HUES6 (cell line): ENCODE measurements at regions not wholly inside any gene's neighbourhood (a gene's known extent, or its start where the extent isn't known, plus 50 kb on each side); places are given as distances from the start of the nearest gene placed in this dataset.
"Not testable (repeated sequence)": the region's sequence is repeated elsewhere in the genome, so short reads cannot be mapped to it uniquely, and the experiment has no call there.

Source experiments
- H3K27ac ChIP-seq: 2 replicates; pipeline ENCODE4 v1.7.0; 2013; ENCODE audit warnings: low read depth, mild to moderate bottlenecking, low read length, inconsistent platforms
- H3K27me3 ChIP-seq: 2 replicates; pipeline ENCODE4 v1.6.1; 2013; ENCODE audit warnings: low read length; ENCODE audit not compliant: control insufficient read depth, insufficient read depth
- H3K36me3 ChIP-seq: 2 replicates; pipeline ENCODE4 v1.6.1; 2013; ENCODE audit warnings: low read length; ENCODE audit not compliant: control insufficient read depth, insufficient read depth
- H3K4me1 ChIP-seq: 2 replicates; pipeline ENCODE4 v1.6.1; 2013; ENCODE audit warnings: low read length; ENCODE audit not compliant: control insufficient read depth, insufficient read depth
- H3K4me3 ChIP-seq: 2 replicates; pipeline ENCODE4 v1.5.1; 2013; ENCODE audit warnings: low read depth, low read length
- H3K9ac ChIP-seq: one replicate; pipeline ENCODE4 v1.6.1; 2013; ENCODE audit warnings: mild to moderate bottlenecking, low read length
- H3K9me3 ChIP-seq: 2 replicates; pipeline ENCODE4 v1.6.1; 2013; ENCODE audit warnings: low read depth, low read length; ENCODE audit not compliant: control insufficient read depth, insufficient read depth

- no peaks in the 10 kb centered on the region; the same call in 1 of the 2 replicates for H3K4me1 ChIP-seq
- H3K27ac ChIP-seq, result no peak overlapping the region
- no peak overlapping the region for H3K4me3 ChIP-seq
- H3K9me3 ChIP-seq, result no peaks in the 10 kb centered on the region
- no peaks in the 10 kb centered on the region for H3K27me3 ChIP-seq
- no peak overlapping the region for H3K9ac ChIP-seq
- H3K36me3 ChIP-seq, result no peaks in the 10 kb centered on the region
Observed at GRCh38 chr12:47410383-47410782, 295.4 kb downstream of the RPAP3 start.

- Histone ChIP-seq H3K9ac (no peak overlapping the region), H3K27me3 (no peaks in the 10 kb centered on the region), H3K4me1 (no peaks in the 10 kb centered on the region; the same call in 1 of the 2 replicates), H3K4me3 (no peak overlapping the region), H3K9me3 (no peaks in the 10 kb centered on the region), H3K27ac (no peak overlapping the region), H3K36me3 (no peaks in the 10 kb centered on the region)
Observed at GRCh38 chr12:47409310-47409987, 296.4 kb downstream of the RPAP3 start.

DNA sequence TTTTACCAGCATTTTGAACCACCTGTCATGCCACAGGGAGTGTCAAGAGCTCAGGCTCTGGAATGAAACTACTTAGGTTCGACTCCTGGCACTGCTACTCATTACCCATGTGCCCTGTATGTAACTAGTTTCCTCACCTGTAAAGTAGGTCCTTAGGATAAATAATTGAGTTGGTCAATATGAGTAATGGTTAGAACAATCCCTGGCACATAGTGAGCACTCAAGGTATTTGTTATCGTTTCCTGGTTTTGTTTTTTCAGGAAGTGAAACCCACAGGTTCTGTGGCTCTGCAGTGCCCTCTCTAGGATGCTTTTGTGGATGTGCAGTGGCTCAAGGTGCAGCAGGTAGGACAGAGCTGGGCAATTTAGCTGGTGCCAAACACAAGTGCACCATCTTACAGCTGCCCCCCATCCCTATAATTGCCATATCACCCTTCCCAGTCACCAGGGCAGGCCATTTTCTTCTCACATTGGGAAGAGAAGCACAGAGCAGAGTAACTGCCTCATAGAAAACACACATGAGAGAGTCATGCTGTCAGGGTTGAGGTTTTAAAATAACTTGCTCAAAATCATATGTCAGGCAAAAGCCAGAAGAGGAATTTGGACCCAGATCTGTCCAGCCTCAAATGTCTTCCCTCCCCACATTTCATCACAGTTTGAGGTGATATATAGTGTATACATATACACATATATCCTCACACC lies 297.5 kb downstream of the RPAP3 start:
- H3K27ac ChIP-seq, result no peak overlapping the region
- no peaks in the 10 kb centered on the region for H3K36me3 ChIP-seq
- no peaks in the 10 kb centered on the region for H3K4me1 ChIP-seq
- H3K27me3 ChIP-seq, result no peaks in the 10 kb centered on the region
- no peaks in the 10 kb centered on the region for H3K9me3 ChIP-seq
- H3K4me3 ChIP-seq, result no peak overlapping the region
- no peak overlapping the region for H3K9ac ChIP-seq

DNA sequence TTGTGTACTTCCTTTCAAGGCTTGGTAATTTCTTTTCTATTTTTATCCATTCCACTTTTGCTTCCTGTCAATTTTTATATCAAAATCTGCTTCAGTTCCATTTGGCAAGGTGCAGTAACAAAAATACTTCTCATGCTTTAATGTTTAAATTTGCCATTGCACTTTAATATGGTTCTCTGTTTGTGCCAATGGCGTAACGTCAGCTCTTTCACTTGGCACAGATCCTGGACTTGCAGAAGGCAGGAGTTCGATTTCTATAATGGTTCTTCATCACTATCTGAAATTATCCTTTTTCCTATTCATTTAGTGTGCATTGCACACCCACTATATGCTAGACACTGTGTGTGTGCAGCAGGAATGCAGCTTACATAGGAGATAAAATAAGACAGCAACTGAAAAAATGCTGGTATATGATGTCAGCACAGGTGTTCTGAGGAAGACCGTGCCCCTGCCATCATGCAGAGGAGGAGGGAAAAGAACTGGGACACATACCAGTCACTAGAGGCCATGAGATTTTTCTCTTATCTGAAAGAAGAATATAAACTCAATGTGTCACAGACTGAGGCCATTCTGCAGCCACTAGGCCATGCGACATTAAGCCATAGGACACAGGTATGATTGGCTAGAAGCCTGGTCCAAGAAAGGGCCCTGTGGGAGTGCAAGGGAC lies 298.2 kb downstream of the RPAP3 start:
- Histone ChIP-seq H3K9me3 (no peaks in the 10 kb centered on the region), H3K9ac (no peak overlapping the region), H3K27me3 (no peaks in the 10 kb centered on the region), H3K27ac (no peak overlapping the region), H3K4me1 (no peaks in the 10 kb centered on the region), H3K4me3 (no peak overlapping the region), H3K36me3 (no peaks in the 10 kb centered on the region)

DNA sequence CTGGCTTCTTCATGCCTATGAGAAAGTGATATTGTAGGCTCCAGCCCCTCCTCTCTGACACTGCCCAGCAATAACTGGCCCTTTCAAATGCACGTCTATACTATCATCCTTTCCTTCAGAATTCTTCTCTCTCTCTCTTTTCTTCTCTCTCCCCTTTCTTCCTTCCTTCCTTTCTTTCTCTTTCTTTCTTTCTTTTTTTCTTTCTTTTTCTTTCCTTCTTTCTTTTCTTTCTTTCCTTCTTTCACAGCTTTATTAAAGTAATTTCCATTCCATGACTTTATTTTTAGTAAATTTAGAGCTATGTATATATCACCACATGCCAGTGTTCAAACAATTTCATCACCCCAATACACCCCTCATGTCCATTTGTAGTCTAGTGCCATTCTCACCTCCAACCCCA lies 302.1 kb downstream of the RPAP3 start:
- Histone ChIP-seq H3K27ac (no peak overlapping the region), H3K9me3 (no peaks in the 10 kb centered on the region)

DNA sequence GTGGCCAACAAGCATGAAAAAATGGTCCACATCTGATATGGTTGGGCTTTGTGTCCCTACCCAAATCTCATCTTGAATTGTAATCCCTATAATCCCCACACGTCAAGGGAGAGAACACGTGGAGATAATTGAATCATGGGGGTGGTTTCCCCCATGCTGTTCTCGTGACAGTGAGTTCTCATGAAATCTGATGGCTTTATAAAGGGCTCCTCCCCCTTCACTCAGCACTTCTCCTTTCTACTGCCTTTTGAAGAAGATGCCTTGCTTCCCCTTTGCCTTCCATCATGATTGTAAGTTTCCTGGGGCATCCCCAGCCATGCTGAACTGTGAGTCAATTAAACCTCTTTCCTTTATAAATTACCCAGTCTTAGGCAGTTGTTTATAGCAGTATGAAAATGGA lies 304.6 kb downstream of the RPAP3 start:
- H3K27ac ChIP-seq, H3K36me3 ChIP-seq, H3K9ac ChIP-seq, H3K4me3 ChIP-seq, H3K4me1 ChIP-seq, H3K27me3 ChIP-seq: not testable (repeated sequence)
- peaks cover 12% of the 10 kb centered on the region for H3K9me3 ChIP-seq

More for the DNA sequence above, 302.1 kb downstream of the RPAP3 start:
- no peak overlapping the region for H3K4me3 ChIP-seq
- no peaks in the 10 kb centered on the region for H3K4me1 ChIP-seq
- H3K36me3 ChIP-seq, result no peaks in the 10 kb centered on the region
- H3K9ac ChIP-seq, result no peak overlapping the region
- no peaks in the 10 kb centered on the region for H3K27me3 ChIP-seq

DNA sequence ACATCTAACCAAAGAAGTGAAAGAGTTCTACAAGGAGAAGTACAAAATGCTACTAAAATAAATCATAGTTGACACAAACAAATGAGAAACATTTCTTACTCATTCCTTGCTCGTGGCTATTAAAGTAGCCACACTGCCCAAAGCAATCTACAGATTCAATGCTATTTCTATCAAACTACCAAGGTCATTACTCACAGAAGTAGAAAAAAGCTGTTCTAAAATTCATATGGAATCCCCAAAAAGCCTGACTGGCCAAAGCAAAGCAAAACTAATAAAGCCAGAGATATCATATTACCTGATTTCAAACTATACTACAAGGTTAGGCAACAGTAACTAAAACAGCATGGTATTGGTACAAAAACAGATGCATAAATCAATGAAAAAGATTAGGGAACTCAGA lies 305.6 kb downstream of the RPAP3 start:
- Histone ChIP-seq H3K9me3 (peaks cover 12% of the 10 kb centered on the region), H3K9ac (no peak overlapping the region), H3K27me3 (no peaks in the 10 kb centered on the region), H3K4me3 (no peak overlapping the region), H3K4me1 (no peaks in the 10 kb centered on the region), H3K27ac (no peak overlapping the region), H3K36me3 (no peaks in the 10 kb centered on the region)

GRCh38 chr12:47397664-47398281 lies 308.1 kb downstream of the RPAP3 start:
- no peak overlapping the region for H3K4me3 ChIP-seq
- peaks cover 2% of the 10 kb centered on the region; the same call in 1 of the 2 replicates for H3K4me1 ChIP-seq
- H3K9ac ChIP-seq, result no peak overlapping the region
- H3K27ac ChIP-seq, result no peak overlapping the region
- no peaks in the 10 kb centered on the region for H3K27me3 ChIP-seq
- H3K9me3 ChIP-seq, result peaks cover 12% of the 10 kb centered on the region
- H3K36me3 ChIP-seq, result no peaks in the 10 kb centered on the region

DNA sequence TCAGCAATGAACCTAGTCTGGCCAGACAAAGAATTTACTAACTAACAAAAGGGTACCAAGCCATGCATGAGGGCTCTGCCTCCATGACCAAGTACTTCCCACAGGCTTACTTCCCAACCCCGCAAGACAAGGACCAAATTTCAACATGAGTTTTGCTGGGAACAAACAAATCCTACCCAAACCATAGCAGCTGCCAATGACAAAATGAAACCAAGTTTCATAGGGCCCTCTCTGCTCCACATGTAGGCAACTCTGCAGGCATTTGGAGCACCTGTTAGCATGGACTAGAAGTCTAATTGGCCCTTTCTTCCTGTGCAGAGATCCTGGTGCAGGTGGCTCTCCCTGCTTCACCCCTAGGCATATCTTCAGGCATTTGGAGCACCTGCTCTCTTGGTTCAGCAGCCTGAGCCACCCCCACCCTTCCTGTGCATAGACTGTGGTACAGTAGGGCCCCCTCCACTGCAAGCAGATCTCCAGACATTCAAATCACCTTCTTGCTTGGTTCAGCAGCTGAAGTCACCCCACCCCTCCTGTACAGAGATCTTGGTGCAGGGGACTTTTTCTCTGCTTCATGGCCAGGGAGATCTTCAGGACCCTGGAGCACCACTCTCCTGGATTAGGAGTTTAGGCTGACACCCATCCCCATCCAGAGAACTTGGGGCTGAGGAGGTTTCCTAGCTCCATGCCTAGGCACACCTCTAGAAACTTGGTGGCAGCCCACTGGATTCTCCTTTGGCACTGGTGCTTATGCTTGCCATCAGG lies 308.7 kb downstream of the RPAP3 start:
- peaks cover 12% of the 10 kb centered on the region for H3K9me3 ChIP-seq
- H3K27ac ChIP-seq, result no peak overlapping the region
- H3K36me3 ChIP-seq, result no peaks in the 10 kb centered on the region
- H3K27me3 ChIP-seq, result no peaks in the 10 kb centered on the region
- H3K4me3 ChIP-seq, result no peak overlapping the region
- H3K9ac ChIP-seq, result no peak overlapping the region
- peaks cover 2% of the 10 kb centered on the region; the same call in 1 of the 2 replicates for H3K4me1 ChIP-seq

DNA sequence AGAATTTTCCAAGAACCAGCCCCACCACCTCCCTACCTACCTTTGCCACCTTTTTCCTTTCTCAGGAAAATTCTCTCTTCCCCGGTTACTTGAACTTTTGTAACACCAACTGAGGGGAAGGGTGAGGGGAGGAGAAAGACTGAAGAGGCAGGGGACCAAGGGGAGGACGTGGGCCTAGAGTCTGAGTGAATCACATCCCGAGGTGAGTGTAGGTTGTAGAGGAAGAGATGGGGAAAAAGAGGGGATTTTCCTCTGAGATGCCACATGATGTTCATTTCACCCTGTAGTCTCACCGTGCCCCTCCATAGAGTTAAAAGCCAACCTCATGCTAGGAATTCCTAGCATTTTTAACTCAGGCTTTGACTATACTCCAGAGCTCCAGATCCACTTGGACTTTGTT lies 311.8 kb downstream of the RPAP3 start:
- Histone ChIP-seq H3K36me3 (no peaks in the 10 kb centered on the region), H3K27me3 (no peaks in the 10 kb centered on the region), H3K27ac (no peak overlapping the region), H3K4me3 (no peak overlapping the region), H3K9me3 (peaks cover 12% of the 10 kb centered on the region), H3K4me1 (peaks cover 2% of the 10 kb centered on the region; the same call in 1 of the 2 replicates), H3K9ac (no peak overlapping the region)
